Activated CD8-positive, alpha-beta T cell treated with anti-CD3 and anti-CD28 coated beads for 36 hours (primary cell): ENCODE measurements at regions not wholly inside any gene's neighbourhood (a gene's known extent, or its start where the extent isn't known, plus 50 kb on each side); places are given as distances from the start of the nearest gene placed in this dataset.

Experiments
- ATAC-seq: fragments of 200-7000 bp; cut with Tn5 transposase; one replicate; pipeline ENCODE4 v1.10.0; 2021; ENCODE audit warnings: mild to moderate bottlenecking, moderate library complexity
- CTCF ChIA-PET: fragments of 350-600 bp; sonication (Branson Sonifier 250); formaldehyde crosslinking; loops from one replicate; lab custom pipeline; 2021; ENCODE audit warnings: antibody characterized with exemption; lab: Charles Lee
- POLR2A ChIA-PET: fragments of 350-600 bp; sonication (Branson Sonifier 250); formaldehyde crosslinking; loops from one replicate; lab custom pipeline; 2021; ENCODE audit warnings: antibody characterized with exemption; lab: Charles Lee
- DNase-seq: peaks from one replicate; pipeline ENCODE4 v3.0.0-alpha.2; 2020
- H3K27ac Mint-ChIP-seq: one replicate; pipeline ENCODE4 v1.8.0; 2021; ENCODE audit warnings: mild to moderate bottlenecking, mixed read lengths
- H3K27me3 Mint-ChIP-seq: one replicate; pipeline ENCODE4 v1.8.0; 2021; ENCODE audit warnings: mixed read lengths
- H3K36me3 Mint-ChIP-seq: one replicate; pipeline ENCODE4 v1.8.0; 2021; ENCODE audit warnings: low read depth, mixed read lengths
- H3K4me1 Mint-ChIP-seq: one replicate; pipeline ENCODE4 v1.8.0; 2021; ENCODE audit warnings: low read depth, mixed read lengths
- H3K4me3 Mint-ChIP-seq: one replicate; pipeline ENCODE4 v1.8.0; 2021; ENCODE audit warnings: mild to moderate bottlenecking, moderate library complexity, mixed read lengths
- H3K9me3 Mint-ChIP-seq: one replicate; pipeline ENCODE4 v1.8.0; 2021; ENCODE audit warnings: mixed read lengths
- CTCF ChIP-seq: fragments of 200-600 bp; IDR thresholded peaks from one replicate; pipeline ENCODE4 v1.8.0; 2022; ENCODE audit warnings: antibody characterized with exemption, mild to moderate bottlenecking
- intact Hi-C: fragments of 100-400 bp; cut with micrococcal nuclease; formaldehyde crosslinking; loops from one replicate; pipeline ENCODE4 v1.10.0; 2022

GRCh38 chr5:124806026-124806372, 59.6 kb upstream of the ZNF608 start:
- DNase-seq: no peak
- intact Hi-C loops: no loop called here
- H3K4me1 Mint-ChIP-seq: no peaks in the 10 kb centered on the region
- no peak overlapping the region for H3K27ac Mint-ChIP-seq
- H3K27me3 Mint-ChIP-seq: no peaks in the 10 kb centered on the region
- no peaks in the 10 kb centered on the region for H3K9me3 Mint-ChIP-seq
- ATAC-seq: no peak
- H3K36me3 Mint-ChIP-seq: no peaks in the 10 kb centered on the region
- no peak overlapping the region for H3K4me3 Mint-ChIP-seq
- TF ChIP-seq CTCF: no peak
- ChIA-PET POLR2A (no interaction called here), CTCF (no interaction called here)

DNA sequence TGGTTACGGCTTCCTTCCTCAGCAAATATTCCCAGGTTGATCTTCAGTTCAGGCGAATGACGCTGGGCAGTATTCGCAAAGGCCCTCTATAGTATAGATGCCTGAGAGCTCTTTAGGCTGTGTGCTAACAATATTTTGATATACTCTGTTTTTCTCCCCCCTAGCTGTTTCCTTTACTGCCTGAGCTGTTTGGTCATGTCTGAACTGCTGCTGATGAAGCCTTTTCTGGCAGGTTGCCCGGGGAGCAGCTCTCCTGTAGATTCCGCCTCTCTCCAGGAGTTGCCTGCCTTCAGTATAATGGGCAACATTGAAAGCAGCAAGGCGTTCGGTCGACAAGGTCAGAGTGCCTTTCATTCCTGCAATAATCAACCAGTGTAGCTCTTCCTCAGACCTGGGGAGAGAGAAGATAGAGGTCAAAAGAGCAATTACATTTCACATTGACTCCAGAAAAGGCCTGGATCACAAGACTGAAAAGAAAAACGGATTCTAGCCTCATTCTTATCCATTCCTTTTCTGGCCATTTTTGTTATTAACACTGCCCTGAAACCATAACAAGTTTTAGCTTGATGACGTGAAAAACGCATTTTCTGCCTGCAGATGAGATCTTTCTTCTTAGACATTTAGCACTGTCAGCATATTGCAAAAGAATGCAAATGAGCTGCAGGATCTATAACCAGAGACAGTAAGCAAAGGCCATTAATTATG, 60.1 kb upstream of the ZNF608 start:
- Mint-ChIP-seq H3K9me3 (no peaks in the 10 kb centered on the region), H3K4me3 (no peak overlapping the region), H3K36me3 (no peaks in the 10 kb centered on the region), H3K4me1 (no peaks in the 10 kb centered on the region), H3K27me3 (no peaks in the 10 kb centered on the region), H3K27ac (no peak overlapping the region)
- no peak for DNase-seq
- ChIA-PET POLR2A (no interaction called here), CTCF (no interaction called here)
- no peak for TF ChIP-seq CTCF
- intact Hi-C loops: no loop called here
- ATAC-seq: no peak

GRCh38 chr5:124808842-124809268, 62.4 kb upstream of the ZNF608 start:
- intact Hi-C loops: no loop called here
- ChIA-PET CTCF (no interaction called here), POLR2A (no interaction called here)
- Mint-ChIP-seq H3K4me1 (no peaks in the 10 kb centered on the region), H3K27ac (no peak overlapping the region), H3K9me3 (no peaks in the 10 kb centered on the region), H3K4me3 (no peak overlapping the region), H3K36me3 (no peaks in the 10 kb centered on the region), H3K27me3 (no peaks in the 10 kb centered on the region)
- no peak for ATAC-seq
- TF ChIP-seq CTCF: no peak
- DNase-seq: no peak

GRCh38 chr5:124810396-124811006, 64.1 kb upstream of the ZNF608 start:
- ATAC-seq (no peak), DNase-seq (no peak)
- intact Hi-C loops: no loop called here
- no peaks in the 10 kb centered on the region for H3K9me3 Mint-ChIP-seq
- H3K36me3 Mint-ChIP-seq: no peaks in the 10 kb centered on the region
- POLR2A ChIA-PET: no interaction called here
- CTCF ChIA-PET: interaction anchor here (0.9 kb wide), 1 partner anchor 8 kb away, joined by 3 read pairs; no protein-coding TSS in a partner anchor
- no peaks in the 10 kb centered on the region for H3K27me3 Mint-ChIP-seq
- H3K27ac Mint-ChIP-seq: no peak overlapping the region
- TF ChIP-seq CTCF: no peak
- no peaks in the 10 kb centered on the region for H3K4me1 Mint-ChIP-seq
- H3K4me3 Mint-ChIP-seq: no peak overlapping the region

DNA sequence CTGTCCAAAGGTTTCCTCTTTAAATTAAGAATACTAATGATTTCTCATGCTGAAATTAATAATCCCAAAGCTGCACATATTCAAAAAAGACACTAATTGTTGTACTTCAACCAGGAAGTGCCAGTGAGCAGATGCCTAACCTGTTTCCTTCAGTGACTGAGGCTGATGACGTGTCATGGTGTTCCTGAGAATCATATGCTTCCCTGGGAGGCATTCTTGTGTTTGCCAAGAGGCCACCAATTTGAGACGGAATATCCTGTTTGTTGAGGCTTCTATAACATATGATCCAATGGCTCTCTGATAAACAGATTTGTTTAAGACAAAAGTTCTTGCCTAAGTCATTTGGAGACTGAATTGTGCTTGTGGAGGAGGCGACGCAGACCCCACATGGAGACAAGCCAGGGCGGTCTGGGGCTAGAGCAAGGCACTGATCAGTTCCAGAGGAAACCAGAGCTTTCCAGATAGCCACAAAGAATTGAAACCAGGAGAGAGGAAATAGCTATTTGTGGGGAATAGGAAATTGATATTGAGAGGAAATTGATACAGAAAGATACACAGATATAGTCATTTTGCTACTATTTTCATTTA, 66.4 kb upstream of the ZNF608 start:
- POLR2A ChIA-PET: interaction anchor here (0.6 kb wide), 2 partner anchors 16 to 884 kb away, joined by 3 read pairs; no protein-coding TSS in a partner anchor
- Mint-ChIP-seq H3K4me1 (no peaks in the 10 kb centered on the region), H3K4me3 (no peak overlapping the region), H3K27ac (no peak overlapping the region), H3K9me3 (no peaks in the 10 kb centered on the region), H3K27me3 (no peaks in the 10 kb centered on the region), H3K36me3 (no peaks in the 10 kb centered on the region)
- intact Hi-C loops: no loop called here
- no peak for DNase-seq
- no peak for TF ChIP-seq CTCF
- CTCF ChIA-PET: no interaction called here
- no peak for ATAC-seq
